Activated T-helper 1 cell treated with anti-CD3 and anti-CD28 coated beads, Interleukin-12 subunit alpha, Interleukin-12 subunit beta, Interleukin-2, Interleukin-4 antibody, amounts not matched to agents 30 ng/mL and 10 ng/mL and 1 ng/mL, durations not matched to agents 14 hours and 24 hours and 36 hours (primary cell): ENCODE measurements at regions not wholly inside any gene's neighbourhood (a gene's known extent, or its start where the extent isn't known, plus 50 kb on each side); places are given as distances from the start of the nearest gene placed in this dataset.
"Not testable (repeated sequence)": the region's sequence is repeated elsewhere in the genome, so short reads cannot be mapped to it uniquely, and the experiment has no call there.

Source experiments
- DNase-seq: peaks from one replicate; pipeline ENCODE4 v3.0.0; 2021; ENCODE audit warnings: low spot score
- H3K27ac Mint-ChIP-seq: one replicate; pipeline ENCODE4 v1.8.0; 2021; ENCODE audit warnings: mild to moderate bottlenecking, mixed read lengths
- H3K27me3 Mint-ChIP-seq: one replicate; pipeline ENCODE4 v1.8.0; 2022; ENCODE audit warnings: mild to moderate bottlenecking, moderate library complexity, mixed read lengths; ENCODE audit not compliant: insufficient read depth
- H3K36me3 Mint-ChIP-seq: one replicate; pipeline ENCODE4 v1.8.0; 2021; ENCODE audit warnings: low read depth, mixed read lengths
- H3K4me1 Mint-ChIP-seq: one replicate; pipeline ENCODE4 v1.8.0; 2021; ENCODE audit warnings: low read depth, mixed read lengths
- H3K4me3 Mint-ChIP-seq: one replicate; pipeline ENCODE4 v1.8.0; 2021; ENCODE audit warnings: mild to moderate bottlenecking, moderate library complexity, mixed read lengths
- H3K9me3 Mint-ChIP-seq: one replicate; pipeline ENCODE4 v1.8.0; 2021; ENCODE audit warnings: mixed read lengths
- intact Hi-C: fragments of 100-400 bp; cut with micrococcal nuclease; formaldehyde crosslinking; loops from one replicate; pipeline ENCODE4 v1.15.1; 2024

- intact Hi-C loops: no loop called here
- no peaks in the 10 kb centered on the region for H3K9me3 Mint-ChIP-seq
- H3K27me3 Mint-ChIP-seq: no peaks in the 10 kb centered on the region
- DNase-seq: no peak
- H3K27ac Mint-ChIP-seq: no peak overlapping the region
- no peaks in the 10 kb centered on the region for H3K36me3 Mint-ChIP-seq
- no peak overlapping the region for H3K4me3 Mint-ChIP-seq
- H3K4me1 Mint-ChIP-seq: no peaks in the 10 kb centered on the region
Observed at GRCh38 chr11:98227278-98227677, 793.5 kb upstream of the CNTN5 start.

DNA sequence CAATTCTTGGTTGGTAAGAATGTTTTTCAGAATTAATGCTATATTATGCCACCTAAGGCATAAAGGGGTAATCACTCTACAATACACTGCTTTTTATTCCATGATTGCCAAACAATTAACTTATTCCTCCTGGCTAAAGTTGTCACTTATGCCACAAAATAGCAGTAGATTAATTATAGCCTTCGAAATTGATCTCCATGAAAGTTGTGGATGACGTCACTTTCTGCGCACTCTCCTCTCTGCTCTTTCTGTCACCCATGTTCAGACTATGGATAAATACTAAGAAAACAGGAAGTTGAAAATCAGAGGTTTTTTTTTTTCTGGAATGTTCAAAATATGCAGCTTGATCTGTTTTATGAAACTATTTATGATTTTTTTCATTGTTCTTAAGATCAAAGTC is 790.1 kb upstream of the CNTN5 start:
- H3K4me1 Mint-ChIP-seq: no peaks in the 10 kb centered on the region
- DNase-seq: no peak
- no peak overlapping the region for H3K27ac Mint-ChIP-seq
- H3K27me3 Mint-ChIP-seq: no peaks in the 10 kb centered on the region
- intact Hi-C loops: no loop called here
- no peaks in the 10 kb centered on the region for H3K9me3 Mint-ChIP-seq
- no peaks in the 10 kb centered on the region for H3K36me3 Mint-ChIP-seq
- H3K4me3 Mint-ChIP-seq: no peak overlapping the region

DNA sequence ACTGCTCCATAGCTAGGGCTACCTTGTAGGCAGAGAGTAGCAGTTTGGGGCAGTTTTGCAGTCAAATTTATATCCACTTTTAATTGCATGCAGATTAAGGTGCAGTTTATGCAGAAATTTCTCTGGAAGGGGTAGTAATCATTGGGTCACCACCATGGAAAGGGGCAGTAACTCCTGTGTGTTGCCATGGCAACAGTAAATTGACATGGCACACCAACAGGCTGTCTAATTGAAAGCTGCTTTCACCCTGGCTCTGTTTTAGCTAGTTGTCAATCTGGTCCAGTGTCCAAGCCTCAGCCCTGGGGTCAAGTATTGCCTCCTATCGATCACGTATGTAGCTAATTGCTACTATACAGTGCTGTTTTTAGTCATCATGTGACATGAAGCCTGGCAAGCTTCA is 786.1 kb upstream of the CNTN5 start:
- H3K27me3 Mint-ChIP-seq: no peaks in the 10 kb centered on the region
- DNase-seq: no peak
- no peak overlapping the region for H3K4me3 Mint-ChIP-seq
- H3K36me3 Mint-ChIP-seq: no peaks in the 10 kb centered on the region
- peaks cover 8% of the 10 kb centered on the region for H3K9me3 Mint-ChIP-seq
- intact Hi-C loops: no loop called here
- H3K4me1 Mint-ChIP-seq: no peaks in the 10 kb centered on the region
- no peak overlapping the region for H3K27ac Mint-ChIP-seq

- H3K4me3 Mint-ChIP-seq: no peak overlapping the region
- no peak overlapping the region for H3K27ac Mint-ChIP-seq
- intact Hi-C loops: no loop called here
- no peaks in the 10 kb centered on the region for H3K27me3 Mint-ChIP-seq
- H3K4me1 Mint-ChIP-seq: no peaks in the 10 kb centered on the region
- DNase-seq: no peak
- H3K36me3 Mint-ChIP-seq: no peaks in the 10 kb centered on the region
- peaks cover 17% of the 10 kb centered on the region for H3K9me3 Mint-ChIP-seq
Observed at GRCh38 chr11:98243897-98244296, 776.9 kb upstream of the CNTN5 start.

GRCh38 chr11:98260983-98261382 is 759.8 kb upstream of the CNTN5 start:
- no peak overlapping the region for H3K27ac Mint-ChIP-seq
- H3K4me3 Mint-ChIP-seq: no peak overlapping the region
- intact Hi-C loops: no loop called here
- H3K9me3 Mint-ChIP-seq: peaks cover 26% of the 10 kb centered on the region
- H3K4me1 Mint-ChIP-seq: no peaks in the 10 kb centered on the region
- DNase-seq: no peak
- no peaks in the 10 kb centered on the region for H3K27me3 Mint-ChIP-seq
- H3K36me3 Mint-ChIP-seq: no peaks in the 10 kb centered on the region

DNA sequence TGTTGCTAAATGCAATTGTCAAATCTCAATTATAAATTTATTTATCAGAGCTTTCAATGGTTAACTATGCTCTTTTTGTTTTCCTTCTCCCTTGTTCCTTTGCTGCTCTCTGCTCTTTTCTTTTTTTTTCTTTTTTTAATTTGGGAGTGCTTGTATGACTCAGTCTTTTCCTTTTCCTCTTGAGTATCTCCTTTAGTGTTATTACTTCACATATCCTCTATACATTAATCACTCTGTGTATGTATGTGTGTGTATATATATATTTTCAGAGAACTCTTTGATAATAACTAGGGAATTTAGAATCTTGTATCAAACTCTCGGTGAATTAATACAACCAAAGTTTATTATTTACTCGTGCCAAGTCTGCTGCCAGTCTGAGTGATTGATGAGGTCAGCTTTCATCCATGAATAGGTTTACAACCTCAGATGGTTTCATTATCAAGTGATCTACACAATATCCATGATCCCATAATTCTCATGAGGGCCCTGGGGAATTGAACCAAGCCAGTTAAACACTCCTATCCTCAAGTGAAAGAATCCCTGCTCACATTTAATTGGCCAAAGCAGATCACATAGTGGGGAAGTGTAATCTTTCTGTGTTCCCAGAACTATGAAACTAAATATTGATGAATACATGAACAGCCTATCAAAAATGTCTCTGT is 743.4 kb upstream of the CNTN5 start:
- Mint-ChIP-seq H3K4me1 (no peaks in the 10 kb centered on the region), H3K27me3 (no peaks in the 10 kb centered on the region), H3K27ac (no peak overlapping the region), H3K4me3 (no peak overlapping the region), H3K9me3 (no peaks in the 10 kb centered on the region), H3K36me3 (no peaks in the 10 kb centered on the region)
- DNase-seq: no peak
- intact Hi-C loops: no loop called here

GRCh38 chr11:98289617-98290263 is 731.0 kb upstream of the CNTN5 start:
- no peak for DNase-seq
- intact Hi-C loops: no loop called here
- Mint-ChIP-seq H3K27ac (no peak overlapping the region), H3K9me3 (peaks cover 9% of the 10 kb centered on the region), H3K36me3 (no peaks in the 10 kb centered on the region), H3K27me3 (no peaks in the 10 kb centered on the region), H3K4me1 (no peaks in the 10 kb centered on the region), H3K4me3 (no peak overlapping the region)

GRCh38 chr11:98296091-98296880 is 724.5 kb upstream of the CNTN5 start:
- Mint-ChIP-seq H3K4me1 (no peaks in the 10 kb centered on the region), H3K9me3 (no peaks in the 10 kb centered on the region), H3K4me3 (no peak overlapping the region), H3K36me3 (no peaks in the 10 kb centered on the region), H3K27me3 (no peaks in the 10 kb centered on the region), H3K27ac (no peak overlapping the region)
- intact Hi-C loops: no loop called here
- no peak for DNase-seq

DNA sequence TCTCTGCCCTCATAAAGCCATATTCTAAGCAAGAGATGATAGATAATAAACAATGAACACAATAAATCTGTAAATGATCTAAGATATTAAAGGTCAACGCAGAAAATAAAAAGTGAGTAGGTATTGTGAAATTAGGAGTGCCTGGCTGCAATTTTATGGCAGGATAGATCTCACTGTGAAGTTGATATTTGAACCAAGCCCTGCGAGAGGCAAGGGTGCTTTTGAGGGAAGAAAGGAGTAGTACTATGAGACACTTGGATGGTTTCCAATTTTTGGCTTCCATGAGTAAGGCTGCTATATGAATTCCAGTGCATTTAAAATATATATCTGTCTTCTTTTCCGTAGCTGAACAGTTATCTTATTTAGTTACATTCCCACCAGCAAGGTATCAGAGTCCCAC is 720.0 kb upstream of the CNTN5 start:
- H3K4me1 Mint-ChIP-seq: no peaks in the 10 kb centered on the region
- DNase-seq: no peak
- no peaks in the 10 kb centered on the region for H3K36me3 Mint-ChIP-seq
- no peak overlapping the region for H3K27ac Mint-ChIP-seq
- H3K9me3 Mint-ChIP-seq: no peaks in the 10 kb centered on the region
- intact Hi-C loops: no loop called here
- H3K27me3 Mint-ChIP-seq: no peaks in the 10 kb centered on the region
- no peak overlapping the region for H3K4me3 Mint-ChIP-seq

DNA sequence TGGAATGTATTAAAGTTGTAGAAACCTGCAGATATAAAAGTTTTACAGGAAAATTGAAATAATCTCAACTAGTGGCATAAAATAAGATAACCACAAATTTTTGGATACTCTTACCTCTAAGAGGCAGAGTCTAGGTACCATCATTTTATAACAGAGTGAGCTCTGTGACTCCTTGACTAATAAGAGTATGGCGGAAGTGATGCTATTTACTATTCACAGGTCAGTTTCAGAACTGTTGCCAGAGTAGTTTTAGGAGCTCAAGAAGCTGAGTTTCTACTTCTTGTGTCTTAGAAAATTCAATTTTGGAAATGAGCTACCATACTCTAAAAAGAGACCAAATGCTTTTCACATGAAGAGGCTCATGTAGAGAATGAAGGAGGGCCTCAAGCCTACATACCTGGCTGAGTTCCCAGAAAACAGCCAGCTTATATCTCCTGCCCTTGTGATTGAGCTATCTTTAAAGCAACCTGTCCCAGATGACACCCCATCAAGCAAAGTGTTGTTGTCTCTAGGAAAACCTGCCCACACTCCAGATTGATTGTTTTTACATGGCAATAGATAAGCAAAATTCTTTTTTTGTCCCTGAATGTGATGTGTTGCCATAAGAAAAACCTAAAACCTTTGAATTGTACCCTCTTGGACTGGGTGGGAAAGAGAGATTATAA is 712.8 kb upstream of the CNTN5 start:
- intact Hi-C loops: no loop called here
- no peaks in the 10 kb centered on the region for H3K27me3 Mint-ChIP-seq
- no peaks in the 10 kb centered on the region for H3K4me1 Mint-ChIP-seq
- no peaks in the 10 kb centered on the region for H3K36me3 Mint-ChIP-seq
- DNase-seq: no peak
- H3K4me3 Mint-ChIP-seq: no peak overlapping the region
- H3K27ac Mint-ChIP-seq: no peak overlapping the region
- no peaks in the 10 kb centered on the region for H3K9me3 Mint-ChIP-seq

- H3K9me3 Mint-ChIP-seq, DNase-seq, H3K4me1 Mint-ChIP-seq, H3K27ac Mint-ChIP-seq, H3K27me3 Mint-ChIP-seq, intact Hi-C loops, H3K36me3 Mint-ChIP-seq, H3K4me3 Mint-ChIP-seq: not testable (repeated sequence)
Observed at GRCh38 chr11:98330306-98330705, 690.4 kb upstream of the CNTN5 start.

GRCh38 chr11:98358551-98358950 is 662.2 kb upstream of the CNTN5 start:
- H3K4me1 Mint-ChIP-seq: no peaks in the 10 kb centered on the region
- H3K27ac Mint-ChIP-seq: no peak overlapping the region
- no peaks in the 10 kb centered on the region for H3K27me3 Mint-ChIP-seq
- peaks cover 3% of the 10 kb centered on the region for H3K9me3 Mint-ChIP-seq
- intact Hi-C loops: no loop called here
- H3K36me3 Mint-ChIP-seq: no peaks in the 10 kb centered on the region
- no peak overlapping the region for H3K4me3 Mint-ChIP-seq
- no peak for DNase-seq

DNA sequence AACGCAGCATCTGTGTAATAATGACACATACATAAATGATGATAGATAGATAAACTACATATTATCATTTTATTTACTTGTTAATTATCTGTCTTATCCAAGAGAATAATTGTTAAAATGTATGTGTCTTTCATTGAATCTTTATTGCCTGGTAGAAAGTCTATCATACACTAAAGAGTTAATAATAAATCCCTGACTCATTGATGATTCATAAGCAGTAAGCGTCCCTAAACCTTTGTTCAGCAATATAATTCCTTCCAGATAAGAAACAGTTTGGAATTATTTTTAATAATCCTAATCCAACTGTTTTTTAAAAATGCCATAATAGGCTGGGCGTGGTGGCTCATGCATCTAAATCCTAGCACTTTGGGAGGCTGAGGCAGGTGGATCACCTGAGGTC is 655.6 kb upstream of the CNTN5 start:
- intact Hi-C loops: no loop called here
- H3K4me1 Mint-ChIP-seq: no peaks in the 10 kb centered on the region
- DNase-seq: no peak
- H3K4me3 Mint-ChIP-seq: no peak overlapping the region
- no peak overlapping the region for H3K27ac Mint-ChIP-seq
- peaks cover 3% of the 10 kb centered on the region for H3K9me3 Mint-ChIP-seq
- no peaks in the 10 kb centered on the region for H3K27me3 Mint-ChIP-seq
- no peaks in the 10 kb centered on the region for H3K36me3 Mint-ChIP-seq
